Testis (tissue), 2 donors: ENCODE measurements at regions not wholly inside any gene's neighbourhood (a gene's known extent, or its start where the extent isn't known, plus 50 kb on each side); places are given as distances from the start of the nearest gene placed in this dataset.
"Not testable (repeated sequence)": the region's sequence is repeated elsewhere in the genome, so short reads cannot be mapped to it uniquely, and the experiment has no call there.

Source experiments
- DNase-seq: peaks from one replicate; pipeline ENCODE4 v3.0.0-alpha.2; 2019
- H3K27ac ChIP-seq, 2 donors: fragments of 200-600 bp; sonication (generic); one replicate each; pipeline ENCODE4 v1.5.1; 2019
- H3K27me3 ChIP-seq: fragments of 200-600 bp; sonication (generic); one replicate; pipeline ENCODE4 v1.5.1; 2019
- H3K36me3 ChIP-seq: fragments of 200-600 bp; sonication (generic); one replicate; pipeline ENCODE4 v1.5.1; 2017; ENCODE audit warnings: low read depth; ENCODE audit errors: missing control alignments
- H3K4me1 ChIP-seq: fragments of 200-600 bp; sonication (generic); one replicate; pipeline ENCODE4 v1.5.1; 2019
- H3K4me3 ChIP-seq, 2 donors: fragments of 200-600 bp; sonication (generic); one replicate each; pipeline ENCODE4 v1.5.1; 2017 to 2019
- H3K9me3 ChIP-seq: fragments of 200-600 bp; sonication (generic); one replicate; pipeline ENCODE4 v1.5.1; 2017
- CTCF ChIP-seq, 3 experiments: fragments of 450-650 bp in 2 of 3; fragments of 200-600 bp in 1 of 3; sonication (generic) in 1 of 3; IDR thresholded peaks; one replicate each; pipeline ENCODE4 v1.5.1; 2016 to 2019; ENCODE audit warnings: antibody characterized with exemption in 3 of 3, mild to moderate bottlenecking in 2 of 3, moderate library complexity in 1 of 3
- POLR2A ChIP-seq: fragments of 450-650 bp; IDR thresholded peaks from one replicate; pipeline ENCODE4 v1.6.1; 2017; ENCODE audit warnings: antibody characterized with exemption, mild to moderate bottlenecking, moderate library complexity
- WGBS, 2 donors: methylation state at CpG; one replicate each; pipeline ENCODE4 v1.1.5; 2018; 5-methylcytosine and 5-hydroxymethylcytosine counted together
- intact Hi-C: fragments of 100-400 bp; cut with DNase I; formaldehyde crosslinking; loops from one replicate; pipeline ENCODE4 v1.15.1; 2023; ENCODE audit warnings: low total_unique reads

- H3K27ac ChIP-seq = no peak overlapping the region
- intact Hi-C loops = no loop called here
- DNase-seq = no peak
Observed at GRCh38 chrX:45422216-45422925, 221.7 kb upstream of the DIPK2B start.

GRCh38 chrX:45421806-45422205 lies 221.1 kb upstream of the DIPK2B start:
- intact Hi-C loops = no loop called here
- Histone ChIP-seq H3K9me3 (no peaks in the 10 kb centered on the region), H3K4me1 (no peaks in the 10 kb centered on the region), H3K36me3 (no peaks in the 10 kb centered on the region), H3K27me3 (no peaks in the 10 kb centered on the region), H3K27ac (no peak overlapping the region), H3K4me3 (no peak overlapping the region)
- TF ChIP-seq POLR2A (no peak), CTCF (IDR thresholded peaks at IDR 0.05) (no peak)
- DNase-seq = no peak
- 90 to 94% methylated on average over 2 of the region's 2 CpGs for WGBS, 2 donors

More at GRCh38 chrX:45422216-45422925, 221.7 kb upstream of the DIPK2B start:
- no peaks in the 10 kb centered on the region for H3K36me3 ChIP-seq
- H3K27me3 ChIP-seq = no peaks in the 10 kb centered on the region
- 57 to 68% methylated on average over 1 of the region's 1 CpG for WGBS, 2 donors
- no peaks in the 10 kb centered on the region for H3K9me3 ChIP-seq
- no peak for TF ChIP-seq CTCF (IDR thresholded peaks at IDR 0.05)
- no peak for TF ChIP-seq POLR2A
- no peaks in the 10 kb centered on the region for H3K4me1 ChIP-seq
- H3K4me3 ChIP-seq = no peak overlapping the region

- intact Hi-C loops = no loop called here
- no peak for DNase-seq
- H3K36me3 ChIP-seq = no peaks in the 10 kb centered on the region
- TF ChIP-seq CTCF (IDR thresholded peaks at IDR 0.05) (no peak), POLR2A (no peak)
- no peak overlapping the region for H3K27ac ChIP-seq
- no peaks in the 10 kb centered on the region for H3K9me3 ChIP-seq
- no peaks in the 10 kb centered on the region for H3K27me3 ChIP-seq
- no peak overlapping the region for H3K4me3 ChIP-seq
- H3K4me1 ChIP-seq = no peaks in the 10 kb centered on the region
- 75% methylated on average over 1 of the region's 3 CpGs; no CpG with 5 or more reads in 1 of the 2 donors for WGBS, 2 donors
Observed at GRCh38 chrX:45404206-45404605, 203.5 kb upstream of the DIPK2B start.

- TF ChIP-seq POLR2A (no peak), CTCF (IDR thresholded peaks at IDR 0.05) (no peak)
- Histone ChIP-seq H3K27ac (no peak overlapping the region), H3K36me3 (no peaks in the 10 kb centered on the region), H3K4me1 (no peaks in the 10 kb centered on the region), H3K9me3 (no peaks in the 10 kb centered on the region), H3K4me3 (no peak overlapping the region), H3K27me3 (no peaks in the 10 kb centered on the region)
- DNase-seq = no peak
- intact Hi-C loops = no loop called here
- 50 to 100% methylated on average over 2 of the region's 2 CpGs for WGBS, 2 donors
Observed at GRCh38 chrX:45401923-45402322, 201.2 kb upstream of the DIPK2B start.

GRCh38 chrX:45400951-45401725 lies 200.5 kb upstream of the DIPK2B start:
- WGBS, 2 donors = 82 to 83% methylated on average over 7 to 8 of the region's 8 CpGs
- H3K27ac ChIP-seq, H3K4me3 ChIP-seq, H3K36me3 ChIP-seq, H3K9me3 ChIP-seq, H3K27me3 ChIP-seq, H3K4me1 ChIP-seq, DNase-seq, intact Hi-C loops: not testable (repeated sequence)
